Natural killer cell (primary cell): ENCODE measurements at regions not wholly inside any gene's neighbourhood (a gene's known extent, or its start where the extent isn't known, plus 50 kb on each side); places are given as distances from the start of the nearest gene placed in this dataset.

Source experiments
- ATAC-seq, 3 donors: fragments of 150-1000 bp in 2 of 3; fragments of 200-7000 bp in 1 of 3; cut with Tn5 transposase; 1 replicate in 1 of 3; 2 replicates in 2 of 3; pipeline ENCODE4 v1.10.0; 2021; ENCODE audit warnings: mild to moderate bottlenecking in 2 of 3, moderate library complexity in 2 of 3
- DNase-seq, 2 donors: peaks; one replicate each; pipeline versions ENCODE4 v3.0.0 to v3.0.0-alpha.2; 2013 to 2021; ENCODE audit warnings: mixed read lengths in 1 of 2
- H3K27ac ChIP-seq: one replicate; pipeline ENCODE4 v1.5.1; 2013; ENCODE audit warnings: mild to moderate bottlenecking, low read length
- H3K27me3 ChIP-seq: one replicate; pipeline ENCODE4 v1.6.1; 2013; ENCODE audit warnings: low read length; ENCODE audit not compliant: control insufficient read depth, insufficient read depth
- H3K36me3 ChIP-seq: one replicate; pipeline ENCODE4 v1.6.1; 2013; ENCODE audit warnings: low read length; ENCODE audit not compliant: control insufficient read depth, insufficient read depth
- H3K4me1 ChIP-seq: one replicate; pipeline ENCODE4 v1.6.1; 2013; ENCODE audit warnings: low read length; ENCODE audit not compliant: control insufficient read depth, insufficient read depth
- H3K4me3 ChIP-seq: one replicate; pipeline ENCODE4 v1.5.1; 2013; ENCODE audit warnings: low read length
- H3K9me3 ChIP-seq: one replicate; pipeline ENCODE4 v1.6.1; 2013; ENCODE audit warnings: low read length; ENCODE audit not compliant: control insufficient read depth, insufficient read depth
- H3K27ac Mint-ChIP-seq, 2 donors: one replicate each; pipeline ENCODE4 v1.8.0; 2022; ENCODE audit warnings: mild to moderate bottlenecking in 2 of 2, mixed read lengths in 2 of 2, moderate library complexity in 1 of 2
- H3K27me3 Mint-ChIP-seq, 2 donors: one replicate each; pipeline ENCODE4 v1.8.0; 2022; ENCODE audit warnings: low read depth in 2 of 2, mixed read lengths in 2 of 2
- H3K36me3 Mint-ChIP-seq: one replicate; pipeline ENCODE4 v1.8.0; 2022; ENCODE audit warnings: mixed read lengths
- H3K4me1 Mint-ChIP-seq, 2 donors: one replicate each; pipeline ENCODE4 v1.8.0; 2022; ENCODE audit warnings: mixed read lengths in 2 of 2
- H3K4me3 Mint-ChIP-seq: one replicate; pipeline ENCODE4 v1.8.0; 2022; ENCODE audit warnings: mild to moderate bottlenecking, moderate library complexity, mixed read lengths
- H3K9me3 Mint-ChIP-seq, 2 donors: one replicate each; pipeline ENCODE4 v1.8.0; 2022; ENCODE audit warnings: mixed read lengths in 2 of 2
- WGBS: methylation state at CpG from one replicate; pipeline ENCODE4 v1.1.7; 2013; ENCODE audit warnings: missing lambda C conversion rate; ENCODE audit not compliant: insufficient coverage; 5-methylcytosine and 5-hydroxymethylcytosine counted together
- intact Hi-C: fragments of 100-400 bp; cut with micrococcal nuclease; formaldehyde crosslinking; loops from one replicate; pipeline ENCODE4 v1.14.2; 2022
- TF ChIP-seq, protein P1 (sequence below): fragments of 200-600 bp; IDR thresholded peaks from one replicate; pipeline ENCODE4 v1.8.0; 2022; ENCODE audit warnings: antibody characterized with exemption

DNA sequence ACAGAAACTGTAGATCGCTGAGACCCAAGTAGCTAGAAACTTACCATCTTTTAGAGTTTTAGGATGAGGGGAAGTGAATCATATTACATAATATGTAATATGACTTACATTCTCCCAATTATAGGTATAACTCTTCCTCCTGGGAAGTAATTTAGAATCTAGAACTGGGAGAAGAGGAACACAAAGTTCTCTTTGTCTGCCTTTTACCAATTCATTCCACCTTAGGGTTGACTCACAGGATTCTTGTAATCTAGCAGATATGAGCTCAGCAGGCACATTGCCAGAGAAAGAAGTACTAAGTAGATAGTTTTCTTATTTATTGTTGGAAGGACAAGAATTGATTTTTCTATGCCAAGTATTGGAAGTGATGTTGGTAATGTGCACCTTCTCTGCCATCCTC is 58.0 kb upstream of the CCSER1 start:
- H3K36me3 ChIP-seq: no peaks in the 10 kb centered on the region
- ATAC-seq (no peak), DNase-seq (no peak)
- Mint-ChIP-seq H3K4me1 (no peaks in the 10 kb centered on the region), H3K36me3 (no peaks in the 10 kb centered on the region), H3K27me3 (peaks cover 2 to 8% of the 10 kb centered on the region in 2 donors), H3K27ac (no peak overlapping the region), H3K9me3 (no peaks in the 10 kb centered on the region), H3K4me3 (no peak overlapping the region)
- H3K9me3 ChIP-seq: no peaks in the 10 kb centered on the region
- TF ChIP-seq, protein P1, sequence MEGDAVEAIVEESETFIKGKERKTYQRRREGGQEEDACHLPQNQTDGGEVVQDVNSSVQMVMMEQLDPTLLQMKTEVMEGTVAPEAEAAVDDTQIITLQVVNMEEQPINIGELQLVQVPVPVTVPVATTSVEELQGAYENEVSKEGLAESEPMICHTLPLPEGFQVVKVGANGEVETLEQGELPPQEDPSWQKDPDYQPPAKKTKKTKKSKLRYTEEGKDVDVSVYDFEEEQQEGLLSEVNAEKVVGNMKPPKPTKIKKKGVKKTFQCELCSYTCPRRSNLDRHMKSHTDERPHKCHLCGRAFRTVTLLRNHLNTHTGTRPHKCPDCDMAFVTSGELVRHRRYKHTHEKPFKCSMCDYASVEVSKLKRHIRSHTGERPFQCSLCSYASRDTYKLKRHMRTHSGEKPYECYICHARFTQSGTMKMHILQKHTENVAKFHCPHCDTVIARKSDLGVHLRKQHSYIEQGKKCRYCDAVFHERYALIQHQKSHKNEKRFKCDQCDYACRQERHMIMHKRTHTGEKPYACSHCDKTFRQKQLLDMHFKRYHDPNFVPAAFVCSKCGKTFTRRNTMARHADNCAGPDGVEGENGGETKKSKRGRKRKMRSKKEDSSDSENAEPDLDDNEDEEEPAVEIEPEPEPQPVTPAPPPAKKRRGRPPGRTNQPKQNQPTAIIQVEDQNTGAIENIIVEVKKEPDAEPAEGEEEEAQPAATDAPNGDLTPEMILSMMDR: no peak
- H3K4me3 ChIP-seq: no peak overlapping the region
- no peaks in the 10 kb centered on the region for H3K4me1 ChIP-seq
- no peaks in the 10 kb centered on the region for H3K27me3 ChIP-seq
- WGBS: no CpG with 5 or more reads among the region's 1 CpG
- intact Hi-C loops: no loop called here
- no peak overlapping the region for H3K27ac ChIP-seq

DNA sequence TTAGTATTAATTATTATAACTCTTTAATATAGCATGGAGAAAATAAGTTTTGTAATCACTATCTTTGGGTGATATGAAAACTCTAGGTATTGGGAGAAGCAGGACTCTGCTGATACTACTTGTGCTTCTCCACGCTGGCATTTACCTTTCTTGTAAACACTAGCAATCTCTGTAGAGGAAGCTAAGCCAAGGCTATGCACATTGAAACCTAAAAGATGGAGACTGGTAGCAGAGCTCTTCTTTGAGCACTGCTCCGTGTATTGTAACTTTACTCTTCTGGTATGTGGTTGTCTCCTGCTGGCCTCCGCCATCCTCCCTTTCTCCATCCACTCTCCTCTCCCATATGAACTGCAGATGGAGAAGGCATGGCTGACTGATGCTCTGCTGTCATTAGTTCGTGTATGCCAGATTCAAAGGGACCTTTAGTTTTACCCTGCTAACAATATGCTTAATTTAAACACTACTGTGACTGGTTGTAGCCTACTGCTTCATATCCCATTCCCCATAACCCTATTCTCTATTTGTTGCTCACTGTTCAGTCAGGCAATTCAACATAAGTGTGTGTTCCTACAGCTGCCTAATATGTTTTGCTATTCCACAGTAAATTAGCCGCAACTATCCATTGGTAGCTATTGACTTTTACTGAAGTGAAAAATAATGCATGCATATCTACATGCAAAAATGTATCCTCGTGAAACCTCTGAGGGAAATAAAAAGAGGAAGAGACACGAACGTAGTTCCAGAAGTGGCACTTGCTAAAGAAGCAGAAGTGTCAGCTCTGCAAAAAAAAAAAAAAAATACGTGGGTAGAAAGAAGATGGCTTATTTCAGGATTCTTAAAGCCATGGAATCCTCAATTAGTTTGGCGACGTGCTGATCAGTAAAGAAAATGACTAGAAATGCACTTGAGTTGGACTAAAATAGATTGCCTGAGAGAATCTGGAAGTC is 55.6 kb upstream of the CCSER1 start:
- no peaks in the 10 kb centered on the region for H3K9me3 ChIP-seq
- Mint-ChIP-seq H3K4me1 (no peaks in the 10 kb centered on the region), H3K4me3 (no peak overlapping the region), H3K36me3 (no peaks in the 10 kb centered on the region), H3K27me3 (peaks cover 2 to 8% of the 10 kb centered on the region in 2 donors), H3K9me3 (peaks cover 0 to 2% of the 10 kb centered on the region in 2 donors), H3K27ac (no peak overlapping the region)
- intact Hi-C loops: no loop called here
- H3K4me1 ChIP-seq: no peaks in the 10 kb centered on the region
- H3K36me3 ChIP-seq: no peaks in the 10 kb centered on the region
- no peak overlapping the region for H3K27ac ChIP-seq
- ATAC-seq (no peak), DNase-seq (no peak)
- no peaks in the 10 kb centered on the region for H3K27me3 ChIP-seq
- WGBS: 32% methylated on average over 11 of the region's 11 CpGs
- TF ChIP-seq, protein P1: no peak
- H3K4me3 ChIP-seq: no peak overlapping the region

GRCh38 chr4:90074322-90074886 is 52.8 kb upstream of the CCSER1 start:
- Histone ChIP-seq H3K36me3 (no peaks in the 10 kb centered on the region), H3K4me3 (no peak overlapping the region), H3K27me3 (no peaks in the 10 kb centered on the region), H3K9me3 (no peaks in the 10 kb centered on the region), H3K27ac (no peak overlapping the region), H3K4me1 (no peaks in the 10 kb centered on the region)
- 88% methylated on average over 3 of the region's 3 CpGs for WGBS
- Mint-ChIP-seq H3K4me1 (no peaks in the 10 kb centered on the region), H3K27me3 (peaks cover 5 to 8% of the 10 kb centered on the region in 2 donors), H3K36me3 (no peaks in the 10 kb centered on the region), H3K9me3 (peaks cover 3 to 6% of the 10 kb centered on the region in 2 donors), H3K27ac (no peak overlapping the region), H3K4me3 (no peak overlapping the region)
- ATAC-seq (peak in 1 of 3 donors; percentile 24), DNase-seq (no peak)
- intact Hi-C loops: no loop called here
- TF ChIP-seq, protein P1: no peak
